Keratinocyte (primary cell): ENCODE measurements at regions not wholly inside any gene's neighbourhood (a gene's known extent, or its start where the extent isn't known, plus 50 kb on each side); places are given as distances from the start of the nearest gene placed in this dataset.

Experiments
- CTCF ChIP-seq, 3 experiments: IDR thresholded peaks in 1 of 3; conservative IDR thresholded peaks in 1 of 3; optimal IDR thresholded peaks in 1 of 3; 2 replicates in 2 of 3; 3 replicates in 1 of 3; pipeline versions ENCODE3 to v1.5.1; 2011; ENCODE audit warnings: low read length in 3 of 3, mild to moderate bottlenecking in 3 of 3, moderate library complexity in 2 of 3, control low read depth in 1 of 3, inconsistent platforms in 1 of 3; ENCODE audit not compliant: insufficient read depth in 2 of 3; ENCODE audit errors: extremely low read depth in 1 of 3
- EZH2 ChIP-seq: IDR thresholded peaks from one replicate; pipeline ENCODE4 v1.6.1; 2012; ENCODE audit warnings: inconsistent platforms, mild to moderate bottlenecking, low read length, moderate library complexity

GRCh38 chr21:43284238-43284637 is 115.4 kb downstream of the CRYAA start:
- no peak for TF ChIP-seq EZH2
- TF ChIP-seq CTCF (optimal IDR thresholded peaks at IDR 0.05 in 1 of 3, IDR thresholded peaks at IDR 0.05 in 1 of 3, conservative IDR thresholded peaks at IDR 0.05 in 1 of 3; ENCODE audit: extremely low read depth in 1 of 3, insufficient read depth in 2 of 3, low read length in 3 of 3) = no peak
